Esophagus squamous epithelium (tissue), 5 donors: ENCODE measurements at regions not wholly inside any gene's neighbourhood (a gene's known extent, or its start where the extent isn't known, plus 50 kb on each side); places are given as distances from the start of the nearest gene placed in this dataset.

Experiments used
- DNase-seq: peaks from one replicate; lab custom pipeline; 2025; lab: John Stamatoyannopoulos, UW
- H3K27ac ChIP-seq, 4 donors: fragments of 200-600 bp; sonication (generic); one replicate each; pipeline ENCODE4 v1.5.1; 2016 to 2019; ENCODE audit warnings: mild to moderate bottlenecking in 1 of 4
- H3K27me3 ChIP-seq, 4 donors: fragments of 200-600 bp; sonication (generic); 1 replicate in 3 of 4; 2 replicates in 1 of 4; pipeline versions ENCODE4 v1.5.1 to v1.6.0; 2017 to 2021; ENCODE audit warnings: antibody characterized with exemption in 1 of 4
- H3K36me3 ChIP-seq, 3 donors: fragments of 200-600 bp; sonication (generic); one replicate each; pipeline ENCODE4 v1.5.1; 2016 to 2019
- H3K4me1 ChIP-seq, 3 donors: fragments of 200-600 bp; sonication (generic); one replicate each; pipeline ENCODE4 v1.5.1; 2017 to 2019
- H3K4me3 ChIP-seq, 4 donors: fragments of 200-600 bp; sonication (generic); 1 replicate in 3 of 4; 2 replicates in 1 of 4; pipeline ENCODE4 v1.5.1; 2016 to 2019; ENCODE audit warnings: mild to moderate bottlenecking in 2 of 4, moderate library complexity in 1 of 4
- H3K9me3 ChIP-seq, 3 donors: fragments of 200-600 bp; sonication (generic); one replicate each; pipeline ENCODE4 v1.5.1; 2016 to 2019
- CTCF ChIP-seq, 6 experiments: fragments of 450-650 bp in 4 of 6; fragments of 200-600 bp in 2 of 6; sonication (generic) in 2 of 6; IDR thresholded peaks; one replicate each; pipeline ENCODE4 v1.5.1; 2016 to 2019; ENCODE audit warnings: antibody characterized with exemption in 6 of 6, mild to moderate bottlenecking in 4 of 6, moderate library complexity in 4 of 6
- POLR2A ChIP-seq, 4 donors: fragments of 450-650 bp; IDR thresholded peaks; one replicate each; pipeline ENCODE4 v1.6.1; 2017; ENCODE audit warnings: antibody characterized with exemption in 4 of 4, mild to moderate bottlenecking in 4 of 4, moderate library complexity in 3 of 4
- WGBS, 2 donors: methylation state at CpG; one replicate each; pipeline ENCODE4 v1.1.5; 2018; 5-methylcytosine and 5-hydroxymethylcytosine counted together
- intact Hi-C: fragments of 100-400 bp; cut with DNase I; formaldehyde crosslinking; loops from one replicate; pipeline ENCODE4 v1.15.0; 2022
- donor health status: DM: yes; HTN: yes; CAD: no.

GRCh38 chr1:186571771-186572170 lies 108.5 kb downstream of the PTGS2 start:
- intact Hi-C loops, result no loop called here
- Histone ChIP-seq H3K4me3 (no peak overlapping the region), H3K27ac (no peak overlapping the region), H3K9me3 (no peaks in the 10 kb centered on the region), H3K4me1 (peaks cover 0 to 28% (median 0%) of the 10 kb centered on the region in 3 donors), H3K36me3 (no peaks in the 10 kb centered on the region), H3K27me3 (no peaks in the 10 kb centered on the region)
- DNase-seq, result no peak
- TF ChIP-seq CTCF (IDR thresholded peaks at IDR 0.05), result no peak

- Histone ChIP-seq H3K27ac (no peak overlapping the region), H3K9me3 (no peaks in the 10 kb centered on the region), H3K27me3 (no peaks in the 10 kb centered on the region), H3K4me1 (peaks cover 0 to 18% (median 0%) of the 10 kb centered on the region in 3 donors), H3K4me3 (no peak overlapping the region), H3K36me3 (no peaks in the 10 kb centered on the region)
- intact Hi-C loops, result no loop called here
- TF ChIP-seq CTCF (IDR thresholded peaks at IDR 0.05) (no peak), POLR2A (IDR thresholded peaks at IDR 0.05) (no peak)
- no peak for DNase-seq
These were observed 108.9 kb upstream of the PDC start for GRCh38 chr1:186569856-186570255.

- intact Hi-C loops, result no loop called here
- WGBS, 2 donors, result 47 to 50% methylated on average over 2 of the region's 2 CpGs
These were observed 107.3 kb upstream of the PDC start for GRCh38 chr1:186568221-186568620.

GRCh38 chr1:186566140-186566855 lies 105.4 kb upstream of the PDC start:
- Histone ChIP-seq H3K27me3 (no peaks in the 10 kb centered on the region), H3K36me3 (no peaks in the 10 kb centered on the region), H3K27ac (no peak overlapping the region), H3K4me1 (peaks cover 0 to 10% (median 0%) of the 10 kb centered on the region in 3 donors), H3K9me3 (no peaks in the 10 kb centered on the region), H3K4me3 (no peak overlapping the region)
- TF ChIP-seq CTCF (IDR thresholded peaks at IDR 0.05), result no peak
- TF ChIP-seq POLR2A (IDR thresholded peaks at IDR 0.05), result no peak
- intact Hi-C loops, result no loop called here
- no peak for DNase-seq
- WGBS, 2 donors, result 63 to 68% methylated on average over 3 of the region's 3 CpGs

More at GRCh38 chr1:186568221-186568620, 107.3 kb upstream of the PDC start:
- no peaks in the 10 kb centered on the region for H3K9me3 ChIP-seq
- no peaks in the 10 kb centered on the region for H3K36me3 ChIP-seq
- H3K4me1 ChIP-seq, result peaks cover 0 to 10% (median 0%) of the 10 kb centered on the region in 3 donors
- H3K27ac ChIP-seq, result no peak overlapping the region
- no peak for TF ChIP-seq POLR2A (IDR thresholded peaks at IDR 0.05)
- TF ChIP-seq CTCF (IDR thresholded peaks at IDR 0.05), result no peak
- no peak overlapping the region for H3K4me3 ChIP-seq
- H3K27me3 ChIP-seq, result no peaks in the 10 kb centered on the region
- DNase-seq, result no peak

- WGBS, 2 donors, result 76 to 85% methylated on average over 1 of the region's 1 CpG
- DNase-seq, result no peak
- H3K27ac ChIP-seq, result no peak overlapping the region
- TF ChIP-seq POLR2A (IDR thresholded peaks at IDR 0.05) (no peak), CTCF (IDR thresholded peaks at IDR 0.05) (no peak)
- no peaks in the 10 kb centered on the region for H3K9me3 ChIP-seq
- intact Hi-C loops, result no loop called here
- no peaks in the 10 kb centered on the region for H3K27me3 ChIP-seq
- H3K4me3 ChIP-seq, result no peak overlapping the region
- H3K36me3 ChIP-seq, result no peaks in the 10 kb centered on the region
- H3K4me1 ChIP-seq, result peaks cover 0 to 15% (median 0%) of the 10 kb centered on the region in 3 donors
These were observed 103.7 kb upstream of the PDC start for GRCh38 chr1:186564582-186564981.
